ENCODE measurements at regions not wholly inside any gene's neighbourhood (a gene's known extent, or its start where the extent isn't known, plus 50 kb on each side); places are given as distances from the start of the nearest gene placed in this dataset.

GRCh38 chr10:42513921-42514320, 124.4 kb downstream of the ZNF33B start:
- Mint-ChIP-seq H3K4me1 (ENCODE audit: unreplicated experiment) (no peaks in the 10 kb centered on the region), H3K27me3 (ENCODE audit: unreplicated experiment) (no peaks in the 10 kb centered on the region), H3K27ac (ENCODE audit: unreplicated experiment) (no peak overlapping the region), H3K4me3 (ENCODE audit: unreplicated experiment) (no peak overlapping the region), H3K9me3 (ENCODE audit: unreplicated experiment) (peaks cover 47% of the 10 kb centered on the region), H3K36me3 (ENCODE audit: unreplicated experiment) (peaks cover 15% of the 10 kb centered on the region)
- no peak for DNase-seq (ENCODE audit: extremely low spot score, unreplicated experiment)
- TF ChIP-seq, protein P1, sequence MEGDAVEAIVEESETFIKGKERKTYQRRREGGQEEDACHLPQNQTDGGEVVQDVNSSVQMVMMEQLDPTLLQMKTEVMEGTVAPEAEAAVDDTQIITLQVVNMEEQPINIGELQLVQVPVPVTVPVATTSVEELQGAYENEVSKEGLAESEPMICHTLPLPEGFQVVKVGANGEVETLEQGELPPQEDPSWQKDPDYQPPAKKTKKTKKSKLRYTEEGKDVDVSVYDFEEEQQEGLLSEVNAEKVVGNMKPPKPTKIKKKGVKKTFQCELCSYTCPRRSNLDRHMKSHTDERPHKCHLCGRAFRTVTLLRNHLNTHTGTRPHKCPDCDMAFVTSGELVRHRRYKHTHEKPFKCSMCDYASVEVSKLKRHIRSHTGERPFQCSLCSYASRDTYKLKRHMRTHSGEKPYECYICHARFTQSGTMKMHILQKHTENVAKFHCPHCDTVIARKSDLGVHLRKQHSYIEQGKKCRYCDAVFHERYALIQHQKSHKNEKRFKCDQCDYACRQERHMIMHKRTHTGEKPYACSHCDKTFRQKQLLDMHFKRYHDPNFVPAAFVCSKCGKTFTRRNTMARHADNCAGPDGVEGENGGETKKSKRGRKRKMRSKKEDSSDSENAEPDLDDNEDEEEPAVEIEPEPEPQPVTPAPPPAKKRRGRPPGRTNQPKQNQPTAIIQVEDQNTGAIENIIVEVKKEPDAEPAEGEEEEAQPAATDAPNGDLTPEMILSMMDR (IDR thresholded peaks at IDR 0.05) = no peak

- Mint-ChIP-seq H3K4me3 (ENCODE audit: unreplicated experiment) (no peak overlapping the region), H3K27ac (ENCODE audit: unreplicated experiment) (no peak overlapping the region), H3K4me1 (ENCODE audit: unreplicated experiment) (peaks cover 25% of the 10 kb centered on the region), H3K9me3 (ENCODE audit: unreplicated experiment) (peaks cover 22% of the 10 kb centered on the region), H3K36me3 (ENCODE audit: unreplicated experiment) (no peaks in the 10 kb centered on the region), H3K27me3 (ENCODE audit: unreplicated experiment) (no peaks in the 10 kb centered on the region)
- no peak for DNase-seq (ENCODE audit: extremely low spot score, unreplicated experiment)
- TF ChIP-seq, protein P1 (IDR thresholded peaks at IDR 0.05) = no peak
Observed at GRCh38 chr10:42491801-42492200, 146.6 kb downstream of the ZNF33B start.

DNA sequence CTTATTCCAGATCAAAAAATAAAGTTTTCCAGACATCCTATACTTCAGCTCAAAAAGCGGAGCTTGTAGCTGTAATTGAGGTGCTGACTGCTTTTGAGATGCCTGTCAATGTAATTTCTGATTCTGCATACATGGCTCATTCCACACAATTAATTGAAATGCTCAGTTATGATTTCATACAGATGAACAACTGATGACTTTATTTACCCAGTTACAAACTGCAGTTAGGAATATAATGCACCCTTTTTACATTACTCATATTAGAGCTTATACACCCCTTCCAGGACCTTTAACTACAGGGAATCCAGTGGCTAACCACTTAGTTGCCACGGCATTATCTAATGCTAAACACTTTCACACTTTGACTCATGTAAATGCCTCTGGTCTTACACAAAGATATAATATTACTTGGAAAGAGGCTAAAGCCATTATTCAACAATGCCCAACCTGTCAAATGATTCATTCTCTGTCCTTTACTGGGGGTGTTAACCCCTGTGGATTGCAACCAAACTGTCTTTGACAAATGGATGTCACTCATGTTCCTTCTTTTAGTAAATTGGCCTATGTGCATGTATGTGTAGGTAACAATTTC, 147.3 kb downstream of the ZNF33B start:
- H3K36me3 Mint-ChIP-seq (ENCODE audit: unreplicated experiment) = no peaks in the 10 kb centered on the region
- peaks cover 25% of the 10 kb centered on the region for H3K4me1 Mint-ChIP-seq (ENCODE audit: unreplicated experiment)
- H3K27ac Mint-ChIP-seq (ENCODE audit: unreplicated experiment) = no peak overlapping the region
- TF ChIP-seq, protein P1 (IDR thresholded peaks at IDR 0.05) = no peak
- no peaks in the 10 kb centered on the region for H3K27me3 Mint-ChIP-seq (ENCODE audit: unreplicated experiment)
- peaks cover 23% of the 10 kb centered on the region for H3K9me3 Mint-ChIP-seq (ENCODE audit: unreplicated experiment)
- DNase-seq (ENCODE audit: extremely low spot score, unreplicated experiment) = no peak
- H3K4me3 Mint-ChIP-seq (ENCODE audit: unreplicated experiment) = no peak overlapping the region

GRCh38 chr10:42490368-42490767, 148.0 kb downstream of the ZNF33B start:
- H3K4me1 Mint-ChIP-seq (ENCODE audit: unreplicated experiment) = peaks cover 25% of the 10 kb centered on the region
- TF ChIP-seq, protein P1 (IDR thresholded peaks at IDR 0.05) = no peak
- no peak for DNase-seq (ENCODE audit: extremely low spot score, unreplicated experiment)
- H3K27me3 Mint-ChIP-seq (ENCODE audit: unreplicated experiment) = no peaks in the 10 kb centered on the region
- no peak overlapping the region for H3K4me3 Mint-ChIP-seq (ENCODE audit: unreplicated experiment)
- H3K27ac Mint-ChIP-seq (ENCODE audit: unreplicated experiment) = no peak overlapping the region
- no peaks in the 10 kb centered on the region for H3K36me3 Mint-ChIP-seq (ENCODE audit: unreplicated experiment)
- H3K9me3 Mint-ChIP-seq (ENCODE audit: unreplicated experiment) = peaks cover 30% of the 10 kb centered on the region

DNA sequence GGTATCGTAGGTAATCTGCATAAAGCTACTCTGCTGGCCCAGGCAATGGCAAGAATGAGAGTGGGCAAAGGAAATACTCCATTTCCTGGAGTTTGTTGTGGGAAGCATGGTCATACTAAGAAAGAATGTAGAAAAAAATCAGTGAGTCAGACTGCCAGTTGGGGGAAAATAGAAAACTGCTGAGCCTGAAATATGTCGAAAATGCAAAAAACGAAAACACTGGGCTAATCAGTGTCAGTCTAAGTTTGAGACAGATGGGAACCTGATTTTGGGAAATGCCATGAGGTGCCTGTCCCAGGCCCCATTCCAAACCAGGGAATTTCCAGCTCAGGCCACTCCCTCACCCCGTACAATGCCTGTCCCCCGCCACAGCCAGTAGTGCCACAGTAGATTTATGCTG, 150.0 kb downstream of the ZNF33B start:
- H3K9me3 Mint-ChIP-seq (ENCODE audit: unreplicated experiment) = peaks cover 27% of the 10 kb centered on the region
- H3K36me3 Mint-ChIP-seq (ENCODE audit: unreplicated experiment) = no peaks in the 10 kb centered on the region
- TF ChIP-seq, protein P1 (IDR thresholded peaks at IDR 0.05) = no peak
- peaks cover 25% of the 10 kb centered on the region for H3K4me1 Mint-ChIP-seq (ENCODE audit: unreplicated experiment)
- DNase-seq (ENCODE audit: extremely low spot score, unreplicated experiment) = no peak
- H3K27me3 Mint-ChIP-seq (ENCODE audit: unreplicated experiment) = no peaks in the 10 kb centered on the region
- peak overlapping the region; percentile 93 for H3K27ac Mint-ChIP-seq (ENCODE audit: unreplicated experiment)
- H3K4me3 Mint-ChIP-seq (ENCODE audit: unreplicated experiment) = peak overlapping the region; percentile 72

Data from osteocyte (in vitro differentiated cells).